H9 (cell line): ENCODE measurements at regions not wholly inside any gene's neighbourhood (a gene's known extent, or its start where the extent isn't known, plus 50 kb on each side); places are given as distances from the start of the nearest gene placed in this dataset.

Experiments used
- DNase-seq: peaks from one replicate; pipeline ENCODE4 v3.0.0-alpha.2; 2017
- H2AFZ ChIP-seq: one replicate; pipeline ENCODE4 v1.6.1; 2013; ENCODE audit warnings: mild to moderate bottlenecking, low read length, control low read depth, moderate library complexity
- H2AK5ac ChIP-seq: 2 replicates; pipeline ENCODE4 v1.6.1; 2013; ENCODE audit warnings: low read length, control low read depth, mixed read lengths; ENCODE audit not compliant: insufficient read length
- H2BK120ac ChIP-seq: one replicate; pipeline ENCODE4 v1.6.1; 2013; ENCODE audit warnings: low read depth, mild to moderate bottlenecking, low read length, control low read depth, inconsistent platforms; ENCODE audit not compliant: poor library complexity, severe bottlenecking
- H2BK12ac ChIP-seq: 2 replicates; pipeline ENCODE4 v1.6.1; 2013; ENCODE audit warnings: low read length, control low read depth, mixed read lengths, low read depth; ENCODE audit not compliant: insufficient read length
- H2BK15ac ChIP-seq: 2 replicates; pipeline ENCODE4 v1.6.1; 2013; ENCODE audit warnings: low read depth, low read length, control low read depth
- H2BK20ac ChIP-seq: one replicate; pipeline ENCODE4 v1.6.1; 2013; ENCODE audit warnings: low read depth, mild to moderate bottlenecking, low read length, control low read depth, inconsistent platforms; ENCODE audit not compliant: poor library complexity, severe bottlenecking
- H2BK5ac ChIP-seq: 2 replicates; pipeline ENCODE4 v1.6.1; 2013; ENCODE audit warnings: low read length, control low read depth, mixed read lengths; ENCODE audit not compliant: insufficient read length
- H3K14ac ChIP-seq: 2 replicates; pipeline ENCODE4 v1.6.1; 2013; ENCODE audit warnings: low read length, control low read depth; ENCODE audit not compliant: insufficient read depth
- H3K18ac ChIP-seq: 2 replicates; pipeline ENCODE4 v1.6.1; 2013; ENCODE audit warnings: low read depth, mild to moderate bottlenecking, mixed read lengths, low read length, control low read depth; ENCODE audit not compliant: insufficient read length
- H3K23ac ChIP-seq: 2 replicates; pipeline ENCODE4 v1.6.1; 2013; ENCODE audit warnings: low read length, control low read depth, mixed read lengths, low read depth; ENCODE audit not compliant: insufficient read length
- H3K23me2 ChIP-seq: 2 replicates; pipeline ENCODE4 v1.6.1; 2013; ENCODE audit warnings: low read depth, mild to moderate bottlenecking, mixed read lengths, low read length, control low read depth; ENCODE audit not compliant: insufficient read length, poor library complexity, severe bottlenecking
- H3K27ac ChIP-seq: 2 replicates; pipeline ENCODE4 v1.5.1; 2013; ENCODE audit warnings: low read length, control low read depth, mixed read lengths, low read depth; ENCODE audit not compliant: insufficient read length
- H3K27me3 ChIP-seq: 2 replicates; pipeline ENCODE4 v1.6.1; 2013; ENCODE audit warnings: low read length, control low read depth, inconsistent platforms; ENCODE audit not compliant: insufficient read depth
- H3K4ac ChIP-seq: 2 replicates; pipeline ENCODE4 v1.6.1; 2013; ENCODE audit warnings: low read depth, mild to moderate bottlenecking, control low read depth, inconsistent platforms, low read length, moderate library complexity
- H3K4me1 ChIP-seq: 2 replicates; pipeline ENCODE4 v1.6.1; 2013; ENCODE audit warnings: low read length, control low read depth, inconsistent platforms; ENCODE audit not compliant: insufficient read depth
- H3K4me2 ChIP-seq: 2 replicates; pipeline ENCODE4 v1.6.1; 2013; ENCODE audit warnings: low read length, control low read depth, mixed read lengths; ENCODE audit not compliant: insufficient read length, insufficient read depth
- H3K56ac ChIP-seq: 2 replicates; pipeline ENCODE4 v1.6.1; 2013; ENCODE audit warnings: low read depth, mild to moderate bottlenecking, mixed read lengths, low read length, control low read depth; ENCODE audit not compliant: insufficient read length
- H3K79me1 ChIP-seq: 2 replicates; pipeline ENCODE4 v1.6.1; 2013; ENCODE audit warnings: low read depth, mild to moderate bottlenecking, moderate library complexity, low read length, control low read depth, inconsistent platforms; ENCODE audit not compliant: insufficient read depth, poor library complexity, severe bottlenecking
- H3K79me2 ChIP-seq: 2 replicates; pipeline ENCODE4 v1.6.1; 2013; ENCODE audit warnings: low read length, control low read depth, inconsistent platforms; ENCODE audit not compliant: insufficient read depth
- H3K9ac ChIP-seq: 2 replicates; pipeline ENCODE4 v1.6.1; 2013; ENCODE audit warnings: low read length, control low read depth, mixed read lengths; ENCODE audit not compliant: insufficient read length; ENCODE audit errors: extremely low read depth
- H3K9me3 ChIP-seq: one replicate; pipeline ENCODE4 v1.6.1; 2013; ENCODE audit warnings: low read depth, low read length, inconsistent platforms; ENCODE audit not compliant: control insufficient read depth
- H3T11ph ChIP-seq: one replicate; pipeline ENCODE4 v1.6.1; 2013; ENCODE audit warnings: mild to moderate bottlenecking, low read length, control low read depth, inconsistent platforms
- H4K20me1 ChIP-seq: one replicate; pipeline ENCODE4 v1.6.1; 2013; ENCODE audit not compliant: control insufficient read depth, insufficient read length, insufficient read depth
- H4K5ac ChIP-seq: 2 replicates; pipeline ENCODE4 v1.6.1; 2013; ENCODE audit warnings: low read depth, mild to moderate bottlenecking, mixed read lengths, low read length, control low read depth; ENCODE audit not compliant: insufficient read length
- H4K8ac ChIP-seq: replicated peaks from 2 replicates; pipeline ENCODE4 v1.6.1; 2013; ENCODE audit warnings: low read length, control low read depth, mixed read lengths, low read depth; ENCODE audit not compliant: insufficient read length
- H4K91ac ChIP-seq: 2 replicates; pipeline ENCODE4 v1.6.1; 2013; ENCODE audit warnings: low read depth, mild to moderate bottlenecking, moderate library complexity, mixed read lengths, low read length, control low read depth; ENCODE audit not compliant: insufficient read length
- H3K27ac Mint-ChIP-seq, 3 experiments: 2 replicates in 2 of 3; 3 replicates in 1 of 3; pipeline ENCODE4 v1.8.0; 2020 to 2021; ENCODE audit warnings: mixed read lengths in 3 of 3, mild to moderate bottlenecking in 1 of 3, moderate library complexity in 1 of 3
- H3K27me3 Mint-ChIP-seq: 2 replicates; pipeline ENCODE4 v1.8.0; 2021; ENCODE audit warnings: low read depth, mild to moderate bottlenecking, moderate library complexity, mixed read lengths
- H3K36me3 Mint-ChIP-seq, 3 experiments: 2 replicates in 2 of 3; 3 replicates in 1 of 3; pipeline ENCODE4 v1.8.0; 2020 to 2021; ENCODE audit warnings: low read depth in 3 of 3, mixed read lengths in 3 of 3; ENCODE audit not compliant: insufficient read depth in 1 of 3
- H3K4me1 Mint-ChIP-seq, 2 experiments: 2 replicates each; pipeline ENCODE4 v1.8.0; 2020; ENCODE audit warnings: mixed read lengths in 2 of 2
- H3K4me3 Mint-ChIP-seq, 2 experiments: 2 replicates in 1 of 2; 3 replicates in 1 of 2; pipeline ENCODE4 v1.8.0; 2020 to 2021; ENCODE audit warnings: mild to moderate bottlenecking in 2 of 2, mixed read lengths in 2 of 2, moderate library complexity in 1 of 2
- H3K9me3 Mint-ChIP-seq, 2 experiments: 2 replicates in 1 of 2; 3 replicates in 1 of 2; pipeline ENCODE4 v1.8.0; 2020; ENCODE audit warnings: mild to moderate bottlenecking in 2 of 2, mixed read lengths in 2 of 2, moderate library complexity in 1 of 2
- CTCF ChIP-seq: fragments of 200-600 bp; sonication (generic); conservative IDR thresholded peaks from 3 replicates; pipeline ENCODE4 v1.8.0; 2021; ENCODE audit warnings: antibody characterized with exemption, mild to moderate bottlenecking
- WGBS: extraction: QIAGEN DNeasy Blood & Tissue Kit; methylation state at CpG from one replicate; pipeline ENCODE4 v1.1.7; 2013; ENCODE audit warnings: missing lambda C conversion rate, low lambda C conversion rate, mixed read lengths; ENCODE audit not compliant: insufficient read length; ENCODE audit errors: extremely low coverage; 5-methylcytosine and 5-hydroxymethylcytosine counted together

- H4K8ac ChIP-seq: no peak overlapping the region
- H3K14ac ChIP-seq: no peak overlapping the region
- H3K4me1 ChIP-seq: no peaks in the 10 kb centered on the region
- no peaks in the 10 kb centered on the region for H3K23me2 ChIP-seq
- no peaks in the 10 kb centered on the region for H4K20me1 ChIP-seq
- H2BK20ac ChIP-seq: no peak overlapping the region
- H2BK120ac ChIP-seq: no peak overlapping the region
- no peak overlapping the region for H2AK5ac ChIP-seq
- no peak overlapping the region for H3K4me3 Mint-ChIP-seq
- H3K56ac ChIP-seq: no peak overlapping the region
- no peak overlapping the region for H3K27ac Mint-ChIP-seq
- no peak overlapping the region for H4K91ac ChIP-seq
- no peak overlapping the region for H2BK12ac ChIP-seq
- DNase-seq: no peak
- no peak overlapping the region for H2BK15ac ChIP-seq
- no peak overlapping the region for H2AFZ ChIP-seq
- no peaks in the 10 kb centered on the region for H3K79me2 ChIP-seq
- H3T11ph ChIP-seq: no peak overlapping the region
- H3K27me3 ChIP-seq: no peaks in the 10 kb centered on the region
- no peak overlapping the region for H3K27ac ChIP-seq
- no peaks in the 10 kb centered on the region for H3K79me1 ChIP-seq
- H3K9ac ChIP-seq: no peak overlapping the region
- H3K4ac ChIP-seq: no peak overlapping the region
- no peak overlapping the region for H3K23ac ChIP-seq
- TF ChIP-seq CTCF: no peak
- no peaks in the 10 kb centered on the region for H3K9me3 Mint-ChIP-seq
- H3K4me2 ChIP-seq: no peak overlapping the region
- H4K5ac ChIP-seq: no peak overlapping the region
- H3K27me3 Mint-ChIP-seq: peaks cover 4% of the 10 kb centered on the region; the same call in 1 of the 2 replicates
- H2BK5ac ChIP-seq: no peak overlapping the region
- WGBS: no CpG with 5 or more reads among the region's 4 CpGs
- no peaks in the 10 kb centered on the region for H3K4me1 Mint-ChIP-seq
- no peak overlapping the region for H3K18ac ChIP-seq
- no peaks in the 10 kb centered on the region for H3K9me3 ChIP-seq
- no peaks in the 10 kb centered on the region for H3K36me3 Mint-ChIP-seq
Measured at GRCh38 chr18:1463981-1464380, 559.3 kb downstream of the ADCYAP1 start.
